ENCODE measurements at regions not wholly inside any gene's neighbourhood (a gene's known extent, or its start where the extent isn't known, plus 50 kb on each side); places are given as distances from the start of the nearest gene placed in this dataset.

- Histone ChIP-seq H2AFZ (ENCODE audit: insufficient read depth, low read depth, low read length, poor library complexity, severe bottlenecking) (no peak overlapping the region), H3K9ac (ENCODE audit: insufficient read depth, low read length, poor library complexity, severe bottlenecking) (no peak overlapping the region)
- intact Hi-C loops (cut with micrococcal nuclease) = no loop called here
Observed at GRCh38 chr1:234782791-234783190, 172.8 kb upstream of the IRF2BP2 start.

GRCh38 chr1:234782105-234782751, 172.2 kb upstream of the IRF2BP2 start:
- 89% methylated on average over 2 of the region's 7 CpGs for WGBS (ENCODE audit: insufficient coverage)
- peaks cover 25 to 26% of the 10 kb centered on the region in 2 donors for H3K4me1 ChIP-seq (ENCODE audit: control insufficient read depth in 1 of 2, insufficient read depth in 2 of 2, low read length in 2 of 2)
- no peaks in the 10 kb centered on the region for H4K20me1 ChIP-seq (ENCODE audit: insufficient read depth, low read length)
- Mint-ChIP-seq H3K27ac (no peak overlapping the region), H3K36me3 (no peaks in the 10 kb centered on the region), H3K4me3 (no peak overlapping the region), H3K9me3 (no peaks in the 10 kb centered on the region), H3K27me3 (ENCODE audit: low read depth in 3 of 3) (peaks cover 0 to 3% (median 2%) of the 10 kb centered on the region in 3 donors), H3K4me1 (no peaks in the 10 kb centered on the region)
- intact Hi-C loops (cut with micrococcal nuclease) = no loop called here
- no peak for DNase-seq
- H3K27me3 ChIP-seq (ENCODE audit: control insufficient read depth in 2 of 2, insufficient read depth in 2 of 2, low read length in 2 of 2) = no peaks in the 10 kb centered on the region
- no peak overlapping the region for H3K27ac ChIP-seq (ENCODE audit: low read depth in 1 of 2, low read length in 2 of 2)
- no peaks in the 10 kb centered on the region for H3K9me3 ChIP-seq (replicated peaks in 1 of 2; ENCODE audit: control insufficient read depth in 1 of 2, insufficient read depth in 1 of 2, low read length in 2 of 2)
- H3K79me2 ChIP-seq (ENCODE audit: insufficient read depth, low read length) = peaks cover 4% of the 10 kb centered on the region
- H2AFZ ChIP-seq (ENCODE audit: insufficient read depth, low read depth, low read length, poor library complexity, severe bottlenecking) = no peak overlapping the region
- TF ChIP-seq CTCF (IDR thresholded peaks at IDR 0.05) = no peak
- no peak overlapping the region for H3K4me2 ChIP-seq (replicated peaks; ENCODE audit: extremely low read depth, low read length, poor library complexity, severe bottlenecking)
- no peak overlapping the region for H3K4me3 ChIP-seq (replicated peaks in 1 of 3; ENCODE audit: low read depth in 2 of 3, low read length in 3 of 3)
- no peaks in the 10 kb centered on the region for H3K36me3 ChIP-seq (replicated peaks in 1 of 2; ENCODE audit: control insufficient read depth in 1 of 2, insufficient read depth in 2 of 2, low read length in 2 of 2)
- H3K9ac ChIP-seq (ENCODE audit: insufficient read depth, low read length, poor library complexity, severe bottlenecking) = no peak overlapping the region

More at GRCh38 chr1:234782791-234783190, 172.8 kb upstream of the IRF2BP2 start:
- TF ChIP-seq CTCF (IDR thresholded peaks at IDR 0.05) = no peak
- Histone ChIP-seq H3K27ac (ENCODE audit: low read depth in 1 of 2, low read length in 2 of 2) (no peak overlapping the region), H4K20me1 (ENCODE audit: insufficient read depth, low read length) (no peaks in the 10 kb centered on the region), H3K79me2 (ENCODE audit: insufficient read depth, low read length) (peaks cover 4% of the 10 kb centered on the region), H3K9me3 (replicated peaks in 1 of 2; ENCODE audit: control insufficient read depth in 1 of 2, insufficient read depth in 1 of 2, low read length in 2 of 2) (no peaks in the 10 kb centered on the region), H3K4me2 (replicated peaks; ENCODE audit: extremely low read depth, low read length, poor library complexity, severe bottlenecking) (no peak overlapping the region), H3K4me1 (ENCODE audit: control insufficient read depth in 1 of 2, insufficient read depth in 2 of 2, low read length in 2 of 2) (peaks cover 19 to 20% of the 10 kb centered on the region in 2 donors), H3K36me3 (replicated peaks in 1 of 2; ENCODE audit: control insufficient read depth in 1 of 2, insufficient read depth in 2 of 2, low read length in 2 of 2) (no peaks in the 10 kb centered on the region), H3K27me3 (ENCODE audit: control insufficient read depth in 2 of 2, insufficient read depth in 2 of 2, low read length in 2 of 2) (no peaks in the 10 kb centered on the region), H3K4me3 (replicated peaks in 1 of 3; ENCODE audit: low read depth in 2 of 3, low read length in 3 of 3) (no peak overlapping the region)
- no peaks in the 10 kb centered on the region for H3K9me3 Mint-ChIP-seq
- no peak overlapping the region for H3K27ac Mint-ChIP-seq
- no peak for DNase-seq
- WGBS (ENCODE audit: insufficient coverage) = 86% methylated on average over 2 of the region's 2 CpGs
- peaks cover 0 to 3% (median 2%) of the 10 kb centered on the region in 3 donors for H3K27me3 Mint-ChIP-seq (ENCODE audit: low read depth in 3 of 3)
- H3K4me3 Mint-ChIP-seq = no peak overlapping the region
- no peaks in the 10 kb centered on the region for H3K36me3 Mint-ChIP-seq
- no peaks in the 10 kb centered on the region for H3K4me1 Mint-ChIP-seq

Data from CD14-positive monocyte (primary cell).